ENCODE measurements at regions not wholly inside any gene's neighbourhood (a gene's known extent, or its start where the extent isn't known, plus 50 kb on each side); places are given as distances from the start of the nearest gene placed in this dataset.

- Histone ChIP-seq H3K9ac (ENCODE audit: low read depth, low read length) (no peak overlapping the region), H3K36me3 (ENCODE audit: control insufficient read depth, insufficient read depth, low read length) (no peaks in the 10 kb centered on the region), H3K27ac (ENCODE audit: low read depth, low read length) (no peak overlapping the region), H3K4me3 (ENCODE audit: low read depth, low read length) (no peak overlapping the region), H3K4me1 (ENCODE audit: control insufficient read depth, insufficient read depth, low read length) (peaks cover 12% of the 10 kb centered on the region), H3K9me3 (ENCODE audit: control insufficient read depth, insufficient read depth, low read length) (no peaks in the 10 kb centered on the region), H3K27me3 (ENCODE audit: control insufficient read depth, insufficient read depth, low read length) (no peaks in the 10 kb centered on the region)
These were observed 420.2 kb upstream of the ROBO1 start for GRCh38 chr3:80187981-80188380.

GRCh38 chr3:80159990-80160506 lies 392.2 kb upstream of the ROBO1 start:
- H3K9ac ChIP-seq (ENCODE audit: low read depth, low read length), result no peak overlapping the region
- H3K27me3 ChIP-seq (ENCODE audit: control insufficient read depth, insufficient read depth, low read length), result no peaks in the 10 kb centered on the region
- H3K36me3 ChIP-seq (ENCODE audit: control insufficient read depth, insufficient read depth, low read length), result no peaks in the 10 kb centered on the region
- no peaks in the 10 kb centered on the region for H3K4me1 ChIP-seq (ENCODE audit: control insufficient read depth, insufficient read depth, low read length)
- no peak overlapping the region for H3K27ac ChIP-seq (ENCODE audit: low read depth, low read length)
- H3K9me3 ChIP-seq (ENCODE audit: control insufficient read depth, insufficient read depth, low read length), result no peaks in the 10 kb centered on the region
- no peak overlapping the region for H3K4me3 ChIP-seq (ENCODE audit: low read depth, low read length)

GRCh38 chr3:80158332-80158731 lies 390.5 kb upstream of the ROBO1 start:
- no peaks in the 10 kb centered on the region for H3K9me3 ChIP-seq (ENCODE audit: control insufficient read depth, insufficient read depth, low read length)
- no peaks in the 10 kb centered on the region for H3K4me1 ChIP-seq (ENCODE audit: control insufficient read depth, insufficient read depth, low read length)
- no peak overlapping the region for H3K9ac ChIP-seq (ENCODE audit: low read depth, low read length)
- no peak overlapping the region for H3K4me3 ChIP-seq (ENCODE audit: low read depth, low read length)
- H3K27ac ChIP-seq (ENCODE audit: low read depth, low read length), result no peak overlapping the region
- H3K27me3 ChIP-seq (ENCODE audit: control insufficient read depth, insufficient read depth, low read length), result no peaks in the 10 kb centered on the region
- no peaks in the 10 kb centered on the region for H3K36me3 ChIP-seq (ENCODE audit: control insufficient read depth, insufficient read depth, low read length)

GRCh38 chr3:80157546-80157945 lies 389.7 kb upstream of the ROBO1 start:
- Histone ChIP-seq H3K4me3 (ENCODE audit: low read depth, low read length) (no peak overlapping the region), H3K4me1 (ENCODE audit: control insufficient read depth, insufficient read depth, low read length) (no peaks in the 10 kb centered on the region), H3K27me3 (ENCODE audit: control insufficient read depth, insufficient read depth, low read length) (no peaks in the 10 kb centered on the region), H3K27ac (ENCODE audit: low read depth, low read length) (no peak overlapping the region), H3K9me3 (ENCODE audit: control insufficient read depth, insufficient read depth, low read length) (no peaks in the 10 kb centered on the region), H3K36me3 (ENCODE audit: control insufficient read depth, insufficient read depth, low read length) (no peaks in the 10 kb centered on the region), H3K9ac (ENCODE audit: low read depth, low read length) (no peak overlapping the region)

GRCh38 chr3:80152692-80153091 lies 384.9 kb upstream of the ROBO1 start:
- Histone ChIP-seq H3K36me3 (ENCODE audit: control insufficient read depth, insufficient read depth, low read length) (no peaks in the 10 kb centered on the region), H3K27ac (ENCODE audit: low read depth, low read length) (no peak overlapping the region), H3K27me3 (ENCODE audit: control insufficient read depth, insufficient read depth, low read length) (no peaks in the 10 kb centered on the region), H3K4me3 (ENCODE audit: low read depth, low read length) (no peak overlapping the region), H3K9me3 (ENCODE audit: control insufficient read depth, insufficient read depth, low read length) (no peaks in the 10 kb centered on the region), H3K9ac (ENCODE audit: low read depth, low read length) (no peak overlapping the region), H3K4me1 (ENCODE audit: control insufficient read depth, insufficient read depth, low read length) (no peaks in the 10 kb centered on the region)

GRCh38 chr3:80142714-80143113 lies 374.9 kb upstream of the ROBO1 start:
- H3K27me3 ChIP-seq (ENCODE audit: control insufficient read depth, insufficient read depth, low read length), result no peaks in the 10 kb centered on the region
- H3K9me3 ChIP-seq (ENCODE audit: control insufficient read depth, insufficient read depth, low read length), result no peaks in the 10 kb centered on the region
- H3K4me1 ChIP-seq (ENCODE audit: control insufficient read depth, insufficient read depth, low read length), result no peaks in the 10 kb centered on the region
- H3K27ac ChIP-seq (ENCODE audit: low read depth, low read length), result no peak overlapping the region
- no peak overlapping the region for H3K9ac ChIP-seq (ENCODE audit: low read depth, low read length)
- H3K36me3 ChIP-seq (ENCODE audit: control insufficient read depth, insufficient read depth, low read length), result no peaks in the 10 kb centered on the region
- H3K4me3 ChIP-seq (ENCODE audit: low read depth, low read length), result no peak overlapping the region

- H3K4me3 ChIP-seq (ENCODE audit: low read depth, low read length), result no peak overlapping the region
- H3K27ac ChIP-seq (ENCODE audit: low read depth, low read length), result no peak overlapping the region
- H3K4me1 ChIP-seq (ENCODE audit: control insufficient read depth, insufficient read depth, low read length), result no peaks in the 10 kb centered on the region
- no peaks in the 10 kb centered on the region for H3K9me3 ChIP-seq (ENCODE audit: control insufficient read depth, insufficient read depth, low read length)
- no peak overlapping the region for H3K9ac ChIP-seq (ENCODE audit: low read depth, low read length)
- no peaks in the 10 kb centered on the region for H3K27me3 ChIP-seq (ENCODE audit: control insufficient read depth, insufficient read depth, low read length)
- H3K36me3 ChIP-seq (ENCODE audit: control insufficient read depth, insufficient read depth, low read length), result no peaks in the 10 kb centered on the region
These were observed 373.8 kb upstream of the ROBO1 start for GRCh38 chr3:80141557-80141956.

GRCh38 chr3:80116281-80116680 lies 348.5 kb upstream of the ROBO1 start:
- H3K9ac ChIP-seq (ENCODE audit: low read depth, low read length), result no peak overlapping the region

GRCh38 chr3:80114694-80115093 lies 346.9 kb upstream of the ROBO1 start:
- Histone ChIP-seq H3K9ac (ENCODE audit: low read depth, low read length) (no peak overlapping the region), H3K4me3 (ENCODE audit: low read depth, low read length) (no peak overlapping the region), H3K27ac (ENCODE audit: low read depth, low read length) (no peak overlapping the region), H3K9me3 (ENCODE audit: control insufficient read depth, insufficient read depth, low read length) (no peaks in the 10 kb centered on the region), H3K36me3 (ENCODE audit: control insufficient read depth, insufficient read depth, low read length) (no peaks in the 10 kb centered on the region), H3K27me3 (ENCODE audit: control insufficient read depth, insufficient read depth, low read length) (no peaks in the 10 kb centered on the region), H3K4me1 (ENCODE audit: control insufficient read depth, insufficient read depth, low read length) (no peaks in the 10 kb centered on the region)

More at GRCh38 chr3:80116281-80116680, 348.5 kb upstream of the ROBO1 start:
- Histone ChIP-seq H3K9me3 (ENCODE audit: control insufficient read depth, insufficient read depth, low read length) (no peaks in the 10 kb centered on the region), H3K27me3 (ENCODE audit: control insufficient read depth, insufficient read depth, low read length) (no peaks in the 10 kb centered on the region), H3K4me1 (ENCODE audit: control insufficient read depth, insufficient read depth, low read length) (no peaks in the 10 kb centered on the region), H3K27ac (ENCODE audit: low read depth, low read length) (no peak overlapping the region), H3K4me3 (ENCODE audit: low read depth, low read length) (no peak overlapping the region), H3K36me3 (ENCODE audit: control insufficient read depth, insufficient read depth, low read length) (no peaks in the 10 kb centered on the region)

- no peaks in the 10 kb centered on the region for H3K9me3 ChIP-seq (ENCODE audit: control insufficient read depth, insufficient read depth, low read length)
These were observed 345.5 kb upstream of the ROBO1 start for GRCh38 chr3:80113331-80113730.

GRCh38 chr3:80099559-80100066 lies 331.8 kb upstream of the ROBO1 start:
- Histone ChIP-seq H3K9ac (ENCODE audit: low read depth, low read length) (no peak overlapping the region), H3K27ac (ENCODE audit: low read depth, low read length) (no peak overlapping the region), H3K9me3 (ENCODE audit: control insufficient read depth, insufficient read depth, low read length) (no peaks in the 10 kb centered on the region), H3K4me1 (ENCODE audit: control insufficient read depth, insufficient read depth, low read length) (no peaks in the 10 kb centered on the region), H3K27me3 (ENCODE audit: control insufficient read depth, insufficient read depth, low read length) (no peaks in the 10 kb centered on the region), H3K4me3 (ENCODE audit: low read depth, low read length) (no peak overlapping the region), H3K36me3 (ENCODE audit: control insufficient read depth, insufficient read depth, low read length) (no peaks in the 10 kb centered on the region)

More at GRCh38 chr3:80113331-80113730, 345.5 kb upstream of the ROBO1 start:
- Histone ChIP-seq H3K27ac (ENCODE audit: low read depth, low read length) (no peak overlapping the region), H3K4me3 (ENCODE audit: low read depth, low read length) (no peak overlapping the region), H3K36me3 (ENCODE audit: control insufficient read depth, insufficient read depth, low read length) (no peaks in the 10 kb centered on the region), H3K27me3 (ENCODE audit: control insufficient read depth, insufficient read depth, low read length) (no peaks in the 10 kb centered on the region), H3K4me1 (ENCODE audit: control insufficient read depth, insufficient read depth, low read length) (no peaks in the 10 kb centered on the region), H3K9ac (ENCODE audit: low read depth, low read length) (no peak overlapping the region)
